PC-9 (cell line): ENCODE measurements at regions not wholly inside any gene's neighbourhood (a gene's known extent, or its start where the extent isn't known, plus 50 kb on each side); places are given as distances from the start of the nearest gene placed in this dataset.

ENCODE experiments used
- EZH2 ChIP-seq: fragments of 200-600 bp; sonication (generic); IDR thresholded peaks from 2 replicates; pipeline ENCODE4 v1.8.0; 2017; ENCODE audit warnings: antibody characterized with exemption, low read depth
- TF ChIP-seq, protein P1 (sequence below): fragments of 200-600 bp; sonication (generic); conservative IDR thresholded peaks from 2 replicates; pipeline ENCODE4 v1.6.1; 2017; ENCODE audit warnings: mixed run types, antibody characterized with exemption, mild to moderate bottlenecking, moderate library complexity

DNA sequence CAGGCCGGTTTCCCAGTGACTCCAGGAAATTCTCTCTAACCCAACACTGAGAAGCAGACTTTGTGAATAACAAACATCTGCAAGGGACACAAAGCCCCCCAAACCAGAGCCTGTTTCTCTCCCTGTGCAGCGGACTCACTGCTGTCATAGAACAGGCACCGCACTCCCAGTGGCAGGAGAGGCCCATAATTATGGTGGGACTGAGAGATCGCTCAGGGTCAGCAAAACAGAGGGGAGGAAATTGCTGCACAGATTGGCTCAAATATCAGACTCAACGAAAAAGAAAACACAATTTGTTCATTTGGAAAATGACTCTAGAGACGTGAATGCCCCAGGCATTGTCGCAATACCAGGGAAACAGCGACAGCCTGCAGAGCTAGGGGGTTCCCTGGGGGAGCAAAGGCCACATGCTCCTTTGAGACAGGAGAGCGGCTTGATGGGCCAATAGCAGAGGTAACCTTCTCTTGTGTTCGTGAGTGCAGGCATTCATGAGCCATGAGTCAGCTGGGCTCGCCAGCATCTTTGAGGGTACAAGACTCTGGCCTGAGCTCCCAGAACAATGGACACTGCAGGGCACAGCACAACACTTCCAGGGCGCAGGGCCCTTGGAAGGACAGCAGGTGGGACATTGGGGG lies 143.3 kb upstream of the KLHL29 start:
- TF ChIP-seq, protein P1, sequence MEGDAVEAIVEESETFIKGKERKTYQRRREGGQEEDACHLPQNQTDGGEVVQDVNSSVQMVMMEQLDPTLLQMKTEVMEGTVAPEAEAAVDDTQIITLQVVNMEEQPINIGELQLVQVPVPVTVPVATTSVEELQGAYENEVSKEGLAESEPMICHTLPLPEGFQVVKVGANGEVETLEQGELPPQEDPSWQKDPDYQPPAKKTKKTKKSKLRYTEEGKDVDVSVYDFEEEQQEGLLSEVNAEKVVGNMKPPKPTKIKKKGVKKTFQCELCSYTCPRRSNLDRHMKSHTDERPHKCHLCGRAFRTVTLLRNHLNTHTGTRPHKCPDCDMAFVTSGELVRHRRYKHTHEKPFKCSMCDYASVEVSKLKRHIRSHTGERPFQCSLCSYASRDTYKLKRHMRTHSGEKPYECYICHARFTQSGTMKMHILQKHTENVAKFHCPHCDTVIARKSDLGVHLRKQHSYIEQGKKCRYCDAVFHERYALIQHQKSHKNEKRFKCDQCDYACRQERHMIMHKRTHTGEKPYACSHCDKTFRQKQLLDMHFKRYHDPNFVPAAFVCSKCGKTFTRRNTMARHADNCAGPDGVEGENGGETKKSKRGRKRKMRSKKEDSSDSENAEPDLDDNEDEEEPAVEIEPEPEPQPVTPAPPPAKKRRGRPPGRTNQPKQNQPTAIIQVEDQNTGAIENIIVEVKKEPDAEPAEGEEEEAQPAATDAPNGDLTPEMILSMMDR = no peak
- TF ChIP-seq EZH2 = no peak
